Duodenal mucosa (tissue), 2 donors: ENCODE measurements at regions not wholly inside any gene's neighbourhood (a gene's known extent, or its start where the extent isn't known, plus 50 kb on each side); places are given as distances from the start of the nearest gene placed in this dataset.

ENCODE experiments used
- H3K27ac ChIP-seq: one replicate; pipeline ENCODE4 v1.7.0; 2013; ENCODE audit warnings: low read depth, low read length
- H3K27me3 ChIP-seq, 2 donors: one replicate each; pipeline ENCODE4 v1.7.0; 2013; ENCODE audit warnings: low read length in 2 of 2, control low read depth in 1 of 2; ENCODE audit not compliant: insufficient read depth in 2 of 2, control insufficient read depth in 1 of 2
- H3K36me3 ChIP-seq, 2 donors: one replicate each; pipeline ENCODE4 v1.7.0; 2013; ENCODE audit warnings: low read length in 2 of 2, control low read depth in 1 of 2; ENCODE audit not compliant: insufficient read depth in 2 of 2, control insufficient read depth in 1 of 2
- H3K4me1 ChIP-seq, 2 donors: one replicate each; pipeline ENCODE4 v1.7.0; 2013; ENCODE audit warnings: low read length in 2 of 2, control low read depth in 1 of 2; ENCODE audit not compliant: insufficient read depth in 2 of 2, control insufficient read depth in 1 of 2
- H3K4me3 ChIP-seq, 2 donors: one replicate each; pipeline ENCODE4 v1.7.0; 2013; ENCODE audit warnings: low read length in 2 of 2, low read depth in 1 of 2
- H3K9ac ChIP-seq, 2 donors: one replicate each; pipeline ENCODE4 v1.7.0; 2013; ENCODE audit warnings: low read length in 2 of 2, low read depth in 1 of 2
- H3K9me3 ChIP-seq, 2 donors: one replicate each; pipeline ENCODE4 v1.7.0; 2013; ENCODE audit warnings: low read length in 2 of 2, control low read depth in 1 of 2; ENCODE audit not compliant: control insufficient read depth in 1 of 2

- no peak overlapping the region for H3K27ac ChIP-seq
- peaks cover 12 to 18% of the 10 kb centered on the region in 2 donors for H3K4me1 ChIP-seq
- peaks cover 15 to 48% of the 10 kb centered on the region in 2 donors for H3K36me3 ChIP-seq
- no peak overlapping the region for H3K9ac ChIP-seq
- H3K27me3 ChIP-seq = no peaks in the 10 kb centered on the region
- H3K9me3 ChIP-seq = no peaks in the 10 kb centered on the region
- no peak overlapping the region for H3K4me3 ChIP-seq
These were observed 123.3 kb downstream of the RFLNA start for GRCh38 chr12:124418156-124418555.

GRCh38 chr12:124416516-124417395 lies 121.9 kb downstream of the RFLNA start:
- Histone ChIP-seq H3K9ac (no peak overlapping the region), H3K4me1 (peaks cover 0 to 7% of the 10 kb centered on the region in 2 donors), H3K27ac (no peak overlapping the region), H3K36me3 (peaks cover 24 to 60% of the 10 kb centered on the region in 2 donors), H3K9me3 (no peaks in the 10 kb centered on the region), H3K27me3 (no peaks in the 10 kb centered on the region), H3K4me3 (no peak overlapping the region)

GRCh38 chr12:124415064-124415463 lies 120.2 kb downstream of the RFLNA start:
- peaks cover 18 to 48% of the 10 kb centered on the region in 2 donors for H3K36me3 ChIP-seq
- H3K4me1 ChIP-seq = peaks cover 0 to 5% of the 10 kb centered on the region in 2 donors
- H3K27ac ChIP-seq = no peak overlapping the region
- no peak overlapping the region for H3K4me3 ChIP-seq
- H3K9me3 ChIP-seq = no peaks in the 10 kb centered on the region
- H3K9ac ChIP-seq = no peak overlapping the region
- H3K27me3 ChIP-seq = no peaks in the 10 kb centered on the region

GRCh38 chr12:124413915-124414314 lies 119.0 kb downstream of the RFLNA start:
- Histone ChIP-seq H3K9ac (no peak overlapping the region), H3K4me3 (no peak overlapping the region), H3K36me3 (peaks cover 15 to 44% of the 10 kb centered on the region in 2 donors), H3K4me1 (peaks cover 0 to 5% of the 10 kb centered on the region in 2 donors), H3K27me3 (no peaks in the 10 kb centered on the region), H3K9me3 (no peaks in the 10 kb centered on the region), H3K27ac (no peak overlapping the region)

- H3K36me3 ChIP-seq = peaks cover 15 to 46% of the 10 kb centered on the region in 2 donors
- no peak overlapping the region for H3K27ac ChIP-seq
- H3K27me3 ChIP-seq = no peaks in the 10 kb centered on the region
- no peak overlapping the region for H3K4me3 ChIP-seq
- no peaks in the 10 kb centered on the region for H3K9me3 ChIP-seq
- no peak overlapping the region for H3K9ac ChIP-seq
- peaks cover 0 to 5% of the 10 kb centered on the region in 2 donors for H3K4me1 ChIP-seq
These were observed 118.5 kb downstream of the RFLNA start for GRCh38 chr12:124413401-124413800.

GRCh38 chr12:124412646-124413015 lies 117.7 kb downstream of the RFLNA start:
- Histone ChIP-seq H3K9me3 (no peaks in the 10 kb centered on the region), H3K4me1 (peaks cover 0 to 5% of the 10 kb centered on the region in 2 donors), H3K27ac (no peak overlapping the region), H3K9ac (no peak overlapping the region), H3K4me3 (no peak overlapping the region), H3K36me3 (peaks cover 15 to 46% of the 10 kb centered on the region in 2 donors), H3K27me3 (no peaks in the 10 kb centered on the region)

- H3K9me3 ChIP-seq = no peaks in the 10 kb centered on the region
- no peak overlapping the region for H3K4me3 ChIP-seq
- no peak overlapping the region for H3K27ac ChIP-seq
- no peaks in the 10 kb centered on the region for H3K27me3 ChIP-seq
- peaks cover 13 to 45% of the 10 kb centered on the region in 2 donors for H3K36me3 ChIP-seq
- peaks cover 0 to 5% of the 10 kb centered on the region in 2 donors for H3K4me1 ChIP-seq
- no peak overlapping the region for H3K9ac ChIP-seq
These were observed 117.2 kb downstream of the RFLNA start for GRCh38 chr12:124411953-124412645.

- Histone ChIP-seq H3K9me3 (no peaks in the 10 kb centered on the region), H3K36me3 (peaks cover 20 to 42% of the 10 kb centered on the region in 2 donors), H3K9ac (no peak overlapping the region), H3K27ac (no peak overlapping the region), H3K27me3 (no peaks in the 10 kb centered on the region), H3K4me1 (peaks cover 0 to 5% of the 10 kb centered on the region in 2 donors), H3K4me3 (no peak overlapping the region)
These were observed 116.5 kb downstream of the RFLNA start for GRCh38 chr12:124411281-124411878.

GRCh38 chr12:124410354-124411175 lies 115.7 kb downstream of the RFLNA start:
- Histone ChIP-seq H3K36me3 (peaks cover 27 to 42% of the 10 kb centered on the region in 2 donors), H3K4me3 (no peak overlapping the region), H3K27me3 (no peaks in the 10 kb centered on the region), H3K4me1 (peaks cover 0 to 5% of the 10 kb centered on the region in 2 donors), H3K9me3 (no peaks in the 10 kb centered on the region), H3K9ac (no peak overlapping the region), H3K27ac (no peak overlapping the region)
